HG03342 (cell line): ENCODE measurements at regions not wholly inside any gene's neighbourhood (a gene's known extent, or its start where the extent isn't known, plus 50 kb on each side); places are given as distances from the start of the nearest gene placed in this dataset.
"Not testable (repeated sequence)": the region's sequence is repeated elsewhere in the genome, so short reads cannot be mapped to it uniquely, and the experiment has no call there.

Experiments
- ATAC-seq: cut with Tn5 transposase; IDR thresholded peaks from one replicate; pipeline ENCODE4 v1.9.1; 2021; ENCODE audit warnings: mild to moderate bottlenecking, moderate library complexity; ENCODE audit not compliant: unreplicated experiment

DNA sequence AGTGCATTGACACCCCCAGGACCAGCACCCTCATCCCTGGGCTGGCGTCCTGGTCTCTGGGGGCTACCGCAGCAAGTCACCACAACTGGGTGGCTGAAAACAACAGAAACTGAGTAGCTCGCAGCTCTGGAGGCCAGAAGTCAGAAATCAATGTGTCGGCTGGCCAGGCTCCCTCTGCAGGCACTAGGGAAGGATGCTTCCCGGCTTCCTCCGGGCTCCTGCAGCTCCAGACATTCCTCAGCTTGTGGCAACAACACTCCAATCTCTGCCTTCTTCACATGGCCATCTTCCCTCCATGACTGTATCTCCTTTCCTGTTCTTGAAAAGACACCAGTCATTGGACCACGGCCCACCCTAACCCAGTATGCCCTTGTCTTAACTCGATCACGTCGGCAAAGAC lies 224.2 kb downstream of the NPHP4 start:
- ATAC-seq: no peak

DNA sequence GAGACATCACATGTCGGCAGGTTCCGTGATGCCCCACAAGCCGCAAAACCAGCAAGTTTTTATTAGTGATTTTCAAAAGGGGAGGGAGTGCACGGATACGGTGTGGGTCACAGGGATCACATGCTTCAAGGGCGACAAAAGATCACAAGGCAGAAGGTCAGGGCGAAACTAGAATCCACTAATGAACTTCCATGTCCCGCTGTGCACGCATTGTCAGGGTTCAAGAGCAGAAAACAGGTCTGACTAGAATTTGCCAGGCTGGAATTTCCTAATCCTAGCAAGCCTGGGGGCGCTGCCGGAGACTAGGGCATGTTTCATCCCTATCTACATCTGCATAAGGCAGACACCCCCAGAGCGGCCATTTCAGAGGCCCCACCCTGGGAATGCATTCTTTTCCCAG lies 225.2 kb downstream of the NPHP4 start:
- not testable (repeated sequence) for ATAC-seq

DNA sequence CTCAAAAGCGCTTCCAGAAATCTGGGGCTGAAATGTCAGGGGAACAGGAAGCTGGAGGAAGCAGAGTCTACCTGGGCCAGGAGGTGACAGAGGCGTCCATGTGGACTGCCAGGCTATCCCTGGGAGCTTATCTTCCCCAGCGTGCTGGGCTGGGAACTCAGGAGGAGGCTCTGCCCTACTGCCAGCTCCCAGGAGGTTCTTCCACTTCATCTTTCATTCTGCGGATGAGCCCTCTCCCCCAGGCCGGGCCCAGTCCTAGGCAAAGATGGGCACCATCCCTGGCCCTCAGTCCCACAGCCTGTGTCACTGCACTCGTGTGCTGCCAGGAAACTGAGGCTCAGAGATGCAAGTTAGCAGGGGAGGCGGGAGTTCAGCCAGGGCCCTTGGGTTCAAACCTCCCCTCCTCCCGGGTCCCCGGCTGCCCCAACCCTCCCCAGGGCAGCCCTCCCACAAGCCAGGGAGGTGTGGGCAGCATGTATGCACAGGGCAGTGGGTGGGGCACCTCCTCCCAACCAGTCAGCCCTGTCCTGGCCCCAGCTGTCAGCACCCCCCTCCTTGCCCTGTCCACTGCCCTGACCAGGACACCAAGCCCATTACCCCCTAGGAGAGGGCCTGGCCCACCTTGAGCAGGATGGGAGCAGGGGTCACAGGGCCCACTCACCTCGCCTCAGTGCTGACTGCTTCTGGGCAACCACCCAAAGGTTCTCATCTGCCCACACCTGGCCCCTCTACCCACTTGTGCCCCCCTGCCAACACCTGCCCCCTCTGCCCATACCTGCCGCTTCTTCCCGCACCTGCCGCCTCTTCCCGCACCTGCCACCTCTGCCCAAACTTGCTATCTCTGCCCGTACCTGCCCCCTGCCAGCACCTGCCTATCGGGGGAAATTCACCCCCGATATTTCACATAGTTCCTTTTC lies 226.0 kb downstream of the NPHP4 start:
- ATAC-seq: no peak

DNA sequence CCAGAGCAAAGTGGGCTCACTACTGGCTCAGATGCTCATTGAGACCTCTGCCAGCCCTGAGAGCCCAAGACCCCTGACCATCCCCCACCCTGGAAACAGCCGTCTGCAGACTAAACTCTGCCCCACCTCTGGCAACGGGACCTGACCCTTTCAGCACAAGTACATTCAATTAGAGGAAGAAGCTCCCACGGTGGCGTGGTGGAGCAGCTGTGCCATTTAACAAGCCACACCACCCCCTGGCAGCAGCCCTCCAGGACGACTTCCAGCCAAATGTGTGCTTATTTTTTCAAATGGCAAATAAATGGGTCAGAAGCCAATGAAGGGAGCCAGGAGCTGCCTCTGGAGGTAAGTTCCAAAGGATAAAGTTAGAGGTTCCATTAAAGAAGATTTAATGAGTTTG lies 226.7 kb downstream of the NPHP4 start:
- no peak for ATAC-seq

DNA sequence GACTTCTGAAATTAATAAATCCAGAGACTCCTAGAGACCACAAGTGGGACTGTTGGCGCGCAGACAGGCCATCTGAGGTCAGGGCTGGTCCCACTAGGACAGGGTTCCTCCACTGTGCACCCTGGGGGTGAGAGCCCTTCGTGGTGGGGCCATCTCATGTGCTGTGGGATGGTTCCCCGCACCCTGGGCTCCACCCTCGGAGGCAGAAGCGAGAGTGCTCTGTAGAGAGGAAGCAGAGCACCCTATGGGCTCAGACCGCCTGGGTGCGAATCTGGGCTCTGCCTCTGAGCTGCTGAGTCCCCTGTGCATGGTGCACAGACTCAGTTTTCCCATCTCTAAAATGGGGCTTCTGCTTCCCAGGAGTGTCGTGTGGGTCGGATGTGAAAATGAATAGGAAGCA lies 227.3 kb downstream of the NPHP4 start:
- ATAC-seq: no peak

DNA sequence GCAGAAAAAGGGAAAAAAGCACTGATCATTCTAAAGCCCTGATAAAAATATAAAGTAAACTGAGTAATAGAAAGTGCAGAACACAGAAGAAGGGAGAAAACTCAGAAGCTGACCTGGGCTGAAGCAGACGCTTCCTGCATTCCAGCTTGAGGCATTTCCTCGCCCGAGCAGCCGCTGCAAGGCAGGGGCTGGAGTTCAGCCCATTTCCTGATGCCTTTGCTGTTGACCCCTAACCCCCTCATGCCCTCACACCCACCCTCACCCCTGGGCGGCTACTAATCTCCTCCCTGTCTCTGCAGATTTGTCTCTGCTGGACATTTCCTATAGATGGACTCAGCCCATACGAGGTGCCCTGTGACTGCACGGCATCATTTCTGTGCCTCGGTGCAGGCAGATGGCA lies 227.8 kb downstream of the NPHP4 start:
- ATAC-seq: no peak

DNA sequence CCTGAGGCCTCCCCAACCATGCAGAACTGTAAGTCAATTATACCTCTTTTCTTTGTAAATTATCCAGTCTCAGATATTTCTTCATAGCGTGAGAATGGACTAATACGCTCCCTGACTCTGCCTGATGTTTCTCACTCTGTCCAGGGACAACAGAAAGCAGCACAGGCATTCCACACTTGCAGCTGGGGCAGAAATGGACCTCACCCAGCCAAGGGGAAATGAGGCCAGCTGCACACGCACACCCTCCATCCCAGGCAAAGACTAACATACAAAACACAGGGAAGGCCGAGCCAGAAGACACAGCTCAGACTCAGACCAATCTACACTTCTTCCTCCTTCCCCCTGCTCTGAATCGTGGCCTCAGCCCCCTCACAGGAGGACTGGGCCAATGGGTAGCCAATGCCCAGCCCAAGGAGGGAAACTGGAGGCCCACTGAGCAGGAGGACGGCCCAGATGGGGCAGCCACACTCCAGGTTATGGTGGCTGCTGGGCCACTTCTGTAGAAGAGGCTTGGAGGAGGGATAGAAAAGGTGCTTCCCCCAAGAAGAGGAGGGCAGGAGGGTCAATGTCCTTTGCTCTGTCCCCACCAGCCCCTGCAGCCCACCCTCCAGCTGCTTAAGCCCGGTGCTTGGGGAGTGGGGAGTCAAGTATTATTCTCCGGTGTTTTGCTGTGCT lies 228.4 kb downstream of the NPHP4 start:
- no peak for ATAC-seq

DNA sequence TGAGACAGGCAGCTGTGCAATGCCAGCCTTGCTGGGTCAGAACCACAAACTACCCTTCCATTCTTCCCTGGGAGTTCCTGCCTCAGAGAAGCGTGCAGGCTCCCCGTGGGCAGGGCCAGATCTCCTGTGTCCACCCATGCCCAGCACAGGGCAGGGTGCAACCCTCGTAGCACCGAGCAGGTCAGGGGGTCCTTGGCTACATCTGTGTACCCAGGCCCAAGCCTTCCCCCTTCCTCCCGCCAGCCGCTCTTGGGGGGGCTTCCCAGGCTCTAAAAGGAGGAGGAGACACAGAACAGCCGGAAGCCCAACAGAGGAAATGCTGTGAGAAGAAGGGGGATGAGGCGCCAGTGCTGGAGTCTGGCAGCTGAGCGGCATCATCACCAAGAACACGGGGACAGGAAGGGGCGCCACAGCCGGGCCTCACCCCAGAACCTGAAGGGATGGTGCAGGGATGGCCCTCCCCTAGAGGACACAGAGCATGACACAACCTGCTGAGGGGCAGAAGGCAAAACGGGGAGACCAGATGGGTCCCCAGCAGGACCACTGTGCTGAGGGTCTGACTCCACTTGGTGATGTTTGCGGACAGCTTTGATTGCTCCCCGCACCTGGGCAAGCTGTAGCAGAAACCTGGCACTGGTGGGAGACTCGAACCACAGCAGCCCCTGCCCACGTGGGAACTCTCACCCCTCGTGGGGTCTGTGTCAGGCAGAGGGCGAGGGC lies 233.2 kb downstream of the NPHP4 start:
- ATAC-seq: no peak

DNA sequence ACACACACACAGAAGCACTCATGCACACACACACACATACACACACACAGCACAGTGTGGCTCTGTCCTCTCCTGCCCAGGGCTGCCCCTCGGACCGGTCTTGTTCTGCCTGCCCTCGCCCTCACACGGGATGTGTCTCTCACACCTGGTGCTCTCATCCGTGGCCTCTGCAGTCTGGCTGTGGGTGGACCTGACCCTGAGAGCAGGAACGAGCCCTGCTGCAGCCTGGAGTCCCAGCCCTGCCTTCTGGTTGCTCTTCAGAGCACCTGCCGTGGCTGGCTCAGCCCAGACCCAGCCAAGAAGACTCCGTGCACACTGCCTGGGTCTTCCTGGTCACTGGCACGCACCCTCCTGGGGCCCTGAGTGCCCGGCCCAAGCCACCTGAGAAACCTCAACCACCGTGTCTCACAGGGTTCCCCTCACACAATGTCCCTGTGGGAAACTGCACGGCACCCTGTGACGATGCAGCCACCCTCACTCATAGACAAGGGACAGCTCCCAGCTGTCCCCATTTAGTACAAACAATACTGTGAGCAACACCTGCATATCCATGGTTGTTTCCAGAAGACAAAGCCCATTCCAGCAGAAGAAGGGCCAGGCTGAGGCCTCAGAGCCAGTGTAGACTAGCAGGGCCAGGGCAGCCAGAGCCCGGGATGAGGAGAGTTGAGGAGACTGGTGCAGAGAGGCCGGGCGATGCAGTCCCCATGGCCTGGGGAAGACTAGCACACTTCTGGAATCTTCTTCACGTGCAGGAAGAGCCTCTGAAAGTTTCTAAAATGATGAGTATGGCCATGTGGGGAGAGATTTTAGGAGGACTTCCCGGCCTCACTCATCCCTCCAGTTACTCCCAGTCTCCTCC lies 234.0 kb downstream of the NPHP4 start:
- no peak for ATAC-seq

DNA sequence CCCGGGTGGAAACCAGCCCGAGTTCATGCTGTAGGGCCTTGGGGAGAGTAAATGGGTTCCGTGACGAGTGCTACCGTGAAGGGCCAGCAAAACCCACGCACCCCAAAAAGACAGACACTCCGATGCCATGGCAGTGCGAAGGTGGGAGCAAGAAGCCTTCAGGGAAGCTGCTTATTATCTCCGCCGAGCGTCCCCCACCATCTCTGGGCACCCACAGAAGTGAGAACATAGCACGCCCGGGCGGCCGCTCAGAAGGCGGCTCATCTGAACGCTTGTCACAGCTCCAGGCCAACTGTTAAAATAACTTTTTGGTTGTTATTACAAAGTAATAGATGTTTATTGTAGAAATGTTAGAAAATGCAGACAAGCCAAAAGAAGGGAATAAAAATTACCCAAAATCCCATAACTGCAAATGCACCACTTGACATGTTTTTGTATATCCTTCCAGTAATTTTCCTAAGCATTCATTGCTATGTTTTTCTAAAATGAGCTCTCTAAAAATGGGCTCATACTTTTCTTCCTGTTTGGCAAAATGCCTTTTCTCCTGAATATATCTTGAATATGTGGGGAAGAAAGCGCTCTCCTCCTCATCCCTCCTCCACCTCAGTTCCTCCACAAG lies 234.9 kb downstream of the NPHP4 start:
- ATAC-seq: no peak

DNA sequence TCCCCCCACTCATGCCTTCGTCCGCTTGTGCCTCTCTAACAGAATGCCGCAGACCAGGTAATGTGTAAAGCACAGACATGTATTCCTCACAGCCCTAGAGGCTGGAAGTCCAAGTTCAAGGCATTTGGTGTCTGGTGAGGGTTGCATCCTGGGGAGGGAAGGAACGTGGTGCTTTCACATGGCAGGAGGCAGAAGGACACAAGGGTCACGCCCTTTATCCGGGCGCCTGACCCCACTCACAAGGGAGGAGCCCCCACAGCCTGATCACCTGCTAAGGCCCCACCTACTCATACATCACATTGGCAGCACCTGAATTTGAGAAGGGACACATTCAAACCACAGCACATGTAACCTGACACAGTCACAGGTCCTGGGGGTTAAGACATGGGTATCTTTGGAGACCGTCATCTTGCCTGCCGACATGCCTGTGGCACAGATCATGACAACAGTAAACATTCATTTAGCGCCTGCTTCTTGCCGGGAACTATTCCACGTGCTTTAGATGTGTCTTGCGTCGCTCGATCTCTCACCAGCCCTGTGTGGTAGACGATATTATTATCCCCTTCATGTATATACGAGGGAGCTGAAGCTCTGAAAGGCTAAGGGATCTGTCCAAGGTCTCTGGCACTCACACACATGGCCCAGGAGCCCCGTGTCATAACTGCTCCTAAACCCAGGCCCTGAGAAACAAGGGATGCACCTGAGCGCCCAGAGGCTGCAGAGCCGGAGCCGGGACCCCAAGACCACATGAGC lies 235.6 kb downstream of the NPHP4 start:
- ATAC-seq: no peak

DNA sequence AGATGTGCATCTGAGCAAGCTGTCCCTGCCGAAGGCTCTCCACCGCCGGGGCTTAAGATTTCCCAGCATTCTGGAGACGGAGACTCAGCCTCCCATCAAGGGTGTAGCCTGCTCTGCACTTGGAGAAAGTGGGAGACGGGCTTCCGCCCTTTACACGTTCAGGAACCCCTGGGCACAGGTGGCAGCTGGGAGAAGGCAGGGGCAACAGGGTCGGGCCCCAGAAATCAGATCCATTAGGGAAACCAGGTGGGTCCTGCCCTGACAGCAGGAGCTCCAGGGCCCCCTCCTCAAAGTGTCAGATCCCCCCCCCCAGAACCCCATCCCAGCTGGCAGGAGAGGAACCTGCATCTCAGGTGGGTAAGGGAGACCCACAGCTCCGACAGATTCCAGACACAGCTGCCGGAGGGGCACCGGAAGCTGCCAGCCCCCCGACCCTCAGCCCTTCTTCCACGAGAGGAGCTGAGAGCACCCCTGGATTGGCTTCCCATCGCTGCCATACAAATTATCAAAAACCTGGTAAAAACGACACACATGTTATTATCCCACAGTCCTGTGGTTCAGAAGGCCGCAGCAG lies 236.6 kb downstream of the NPHP4 start:
- ATAC-seq: no peak

DNA sequence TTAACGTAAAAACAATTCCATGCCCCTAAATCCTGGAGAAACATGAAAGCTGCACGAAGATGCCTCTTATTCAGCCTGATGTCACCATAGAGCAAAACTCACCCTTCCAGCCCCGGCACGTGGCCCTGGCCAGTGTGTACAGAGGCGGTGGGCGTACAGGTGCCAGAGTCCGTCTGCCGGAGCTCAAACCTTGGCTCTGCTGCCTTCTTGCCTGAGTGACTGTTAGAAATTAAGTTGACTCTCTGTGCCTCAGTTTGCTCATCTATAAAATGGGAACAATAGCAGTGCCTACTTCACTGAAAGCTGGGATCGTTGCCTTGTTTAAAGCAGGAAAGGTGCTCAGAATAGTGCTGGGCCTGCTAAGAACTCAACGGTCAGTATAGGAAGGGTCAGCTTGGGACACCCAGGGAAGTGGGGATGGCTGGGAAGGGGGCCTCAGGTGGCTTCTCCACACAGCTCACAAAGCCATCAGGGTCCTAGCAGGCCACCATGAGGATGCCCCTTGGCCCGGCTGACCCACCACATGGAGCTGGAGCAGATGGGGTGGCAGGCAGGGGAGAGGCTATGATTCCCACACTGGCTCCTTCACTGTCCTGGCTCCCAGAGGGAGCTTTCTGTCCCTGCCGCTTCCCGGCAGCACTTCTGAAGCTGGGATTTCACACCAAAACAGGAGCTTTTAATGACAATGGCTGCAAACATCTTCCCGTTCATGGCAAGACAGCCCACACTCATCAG lies 237.2 kb downstream of the NPHP4 start:
- no peak for ATAC-seq

DNA sequence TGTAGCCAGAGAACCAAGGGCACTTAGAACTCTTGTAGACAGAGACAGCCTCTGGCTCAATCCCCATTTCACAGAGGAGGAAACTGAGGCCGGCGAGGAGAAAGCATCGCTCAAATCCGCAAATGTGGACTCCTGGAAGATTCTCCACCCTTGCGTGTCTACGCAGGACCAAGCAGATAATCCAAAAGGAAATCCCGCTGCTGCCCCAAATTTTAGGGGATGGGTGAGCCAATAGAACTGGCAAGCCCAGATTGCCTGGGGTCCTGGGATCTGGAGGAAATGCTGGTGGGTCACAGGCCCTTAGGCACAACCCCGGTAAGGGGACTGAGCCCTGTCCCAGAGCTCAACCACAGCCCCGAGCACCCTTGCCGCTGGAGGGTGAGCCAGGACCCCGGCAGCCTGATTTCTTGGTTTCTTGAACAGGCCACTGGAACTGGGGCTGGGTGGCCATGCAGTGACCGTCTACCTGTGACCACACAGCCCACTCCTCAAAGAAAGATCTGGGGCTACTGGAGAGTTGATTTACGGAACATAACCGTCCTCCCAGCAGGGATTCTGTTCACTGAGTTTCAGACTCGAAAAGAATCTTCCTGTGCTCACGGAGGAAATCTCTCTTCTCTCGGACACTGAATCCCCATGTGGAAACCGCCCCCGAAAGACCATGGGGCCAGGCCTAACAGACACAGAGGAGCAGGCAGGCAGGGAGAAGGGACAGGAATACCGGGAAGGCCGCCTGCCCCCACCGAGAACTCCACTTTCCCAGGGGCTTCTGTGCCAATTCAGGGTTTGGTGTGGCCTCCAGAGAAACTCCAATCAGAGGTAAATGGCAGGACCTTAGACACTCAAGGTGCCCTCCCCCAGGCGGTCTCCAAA lies 238.4 kb downstream of the NPHP4 start:
- no peak for ATAC-seq

DNA sequence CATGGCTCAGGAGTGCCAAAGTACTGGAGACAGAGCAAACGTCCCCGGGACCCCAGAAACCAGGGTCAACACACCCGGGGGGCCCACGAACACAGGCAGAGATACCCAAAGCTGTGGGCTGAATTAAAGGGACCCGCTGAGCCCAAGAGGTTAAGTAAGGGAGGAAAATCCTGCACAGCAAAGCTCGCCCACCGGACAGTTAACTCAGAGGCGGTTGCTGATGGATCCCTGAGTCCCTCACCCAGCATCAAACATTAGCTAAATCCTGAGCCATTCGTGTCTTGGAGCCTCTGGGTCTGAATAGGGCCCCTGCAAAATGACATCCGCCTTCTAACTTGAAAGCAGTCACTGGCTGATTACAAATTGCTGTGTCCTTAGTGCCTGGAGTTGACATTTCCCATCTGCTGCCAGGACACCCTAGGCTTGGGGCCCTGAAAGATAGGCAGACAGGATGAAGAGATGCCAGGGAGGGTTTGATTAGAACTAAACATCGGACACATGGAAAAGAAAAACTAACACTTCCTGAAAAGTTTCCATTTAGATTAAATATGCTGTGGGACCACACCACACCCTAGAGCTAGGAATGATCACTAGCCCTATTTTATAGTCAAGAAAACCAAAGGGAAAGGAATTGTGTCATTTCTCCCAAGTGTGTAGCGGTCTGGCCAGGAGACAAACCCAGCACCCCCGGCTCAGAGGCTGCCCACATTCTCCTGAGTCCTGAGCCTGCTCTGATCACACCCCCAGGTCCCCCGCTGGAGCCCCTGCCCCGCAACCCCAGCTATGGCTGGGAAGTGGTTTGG lies 239.3 kb downstream of the NPHP4 start:
- no peak for ATAC-seq

DNA sequence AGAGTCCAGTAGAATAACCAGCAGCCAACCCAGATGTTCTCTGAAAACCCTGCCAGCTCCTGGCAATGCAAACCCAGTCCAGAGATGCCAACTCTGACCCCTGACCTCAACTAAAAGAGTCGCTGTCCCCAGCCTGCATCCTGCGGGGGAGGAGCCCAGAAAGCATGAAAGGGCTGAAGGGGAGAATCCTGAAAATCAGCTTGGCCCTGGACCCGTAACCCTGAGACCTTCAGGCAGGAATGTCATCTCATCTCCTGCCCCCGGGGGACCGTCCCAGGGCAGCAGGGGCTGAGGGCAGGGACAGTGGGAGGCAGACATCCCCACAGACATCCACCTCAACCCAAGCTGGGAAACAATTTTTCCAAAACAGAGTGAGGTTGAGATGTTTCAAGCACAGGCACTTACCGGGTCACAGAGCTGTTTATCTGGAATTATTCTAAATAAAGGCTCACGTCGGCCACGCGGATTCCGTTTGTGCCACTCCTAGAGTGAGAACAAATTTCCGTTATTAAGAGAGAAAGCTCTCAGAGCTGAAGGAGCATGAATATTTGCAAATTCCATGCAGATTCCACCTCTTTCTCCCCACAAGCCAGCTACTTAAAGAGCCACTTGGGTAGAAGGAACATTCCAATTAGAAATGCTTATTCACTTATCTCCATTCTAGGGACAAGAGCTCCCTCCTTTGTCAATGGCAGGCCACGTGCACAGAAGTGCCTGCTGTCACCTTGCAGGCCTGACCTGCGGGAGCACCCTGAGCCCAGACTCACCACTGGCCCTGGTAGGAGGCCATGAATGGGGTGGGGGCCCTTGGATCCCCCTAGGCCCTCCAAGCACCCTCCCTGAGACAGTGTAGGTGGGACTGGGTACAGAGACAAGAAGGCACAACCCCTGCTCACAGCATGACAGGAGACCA lies 240.1 kb downstream of the NPHP4 start:
- no peak for ATAC-seq
